HG03060 (cell line): ENCODE measurements at regions not wholly inside any gene's neighbourhood (a gene's known extent, or its start where the extent isn't known, plus 50 kb on each side); places are given as distances from the start of the nearest gene placed in this dataset.

Experiments
- ATAC-seq: cut with Tn5 transposase; IDR thresholded peaks from one replicate; pipeline ENCODE4 v1.9.1; 2021; ENCODE audit warnings: low read depth, moderate number of reproducible peaks; ENCODE audit not compliant: unreplicated experiment

- no peak for ATAC-seq
These were observed 168.2 kb upstream of the DMRTA1 start for GRCh38 chr9:22278426-22278825.

GRCh38 chr9:22279636-22280035 is 167.0 kb upstream of the DMRTA1 start:
- ATAC-seq = no peak

- no peak for ATAC-seq
These were observed 161.6 kb upstream of the DMRTA1 start for GRCh38 chr9:22285066-22285465.

DNA sequence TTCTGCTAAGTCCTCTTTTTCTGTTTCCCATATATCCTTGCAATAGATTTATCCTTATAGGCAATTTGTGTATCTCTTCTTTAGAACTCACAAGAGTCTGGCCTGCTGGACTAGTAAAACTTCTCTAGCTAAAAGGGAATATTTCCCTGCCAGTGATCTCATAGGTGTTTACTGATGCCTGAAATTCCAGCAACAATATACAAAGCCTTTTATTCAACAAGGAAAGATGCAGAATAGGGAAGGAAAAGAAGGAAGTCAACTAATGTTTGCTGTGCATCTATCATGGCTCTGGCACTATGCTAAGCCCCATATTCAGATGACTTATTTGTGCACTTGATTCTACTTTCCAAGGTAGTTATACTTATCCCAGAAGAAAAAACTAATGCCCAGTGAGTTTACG is 160.0 kb upstream of the DMRTA1 start:
- ATAC-seq = no peak

DNA sequence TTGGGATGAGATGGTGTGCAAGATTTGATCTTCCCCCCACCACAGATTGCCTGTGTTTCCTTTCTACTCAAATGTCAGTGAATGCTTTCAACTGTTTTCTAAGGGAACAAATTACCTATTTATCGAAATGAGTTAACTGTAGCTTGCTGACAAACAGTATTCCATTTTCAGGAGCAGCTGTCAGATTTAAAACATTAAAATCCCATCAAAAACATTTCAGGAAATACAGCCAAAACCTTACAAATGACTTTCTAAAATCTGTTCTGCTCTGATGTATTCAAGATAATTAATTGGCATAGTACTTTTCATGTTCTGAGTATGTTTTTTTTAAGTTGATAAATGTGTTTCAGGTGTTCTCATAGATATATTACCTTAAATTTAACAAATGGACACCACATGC is 158.0 kb upstream of the DMRTA1 start:
- no peak for ATAC-seq

DNA sequence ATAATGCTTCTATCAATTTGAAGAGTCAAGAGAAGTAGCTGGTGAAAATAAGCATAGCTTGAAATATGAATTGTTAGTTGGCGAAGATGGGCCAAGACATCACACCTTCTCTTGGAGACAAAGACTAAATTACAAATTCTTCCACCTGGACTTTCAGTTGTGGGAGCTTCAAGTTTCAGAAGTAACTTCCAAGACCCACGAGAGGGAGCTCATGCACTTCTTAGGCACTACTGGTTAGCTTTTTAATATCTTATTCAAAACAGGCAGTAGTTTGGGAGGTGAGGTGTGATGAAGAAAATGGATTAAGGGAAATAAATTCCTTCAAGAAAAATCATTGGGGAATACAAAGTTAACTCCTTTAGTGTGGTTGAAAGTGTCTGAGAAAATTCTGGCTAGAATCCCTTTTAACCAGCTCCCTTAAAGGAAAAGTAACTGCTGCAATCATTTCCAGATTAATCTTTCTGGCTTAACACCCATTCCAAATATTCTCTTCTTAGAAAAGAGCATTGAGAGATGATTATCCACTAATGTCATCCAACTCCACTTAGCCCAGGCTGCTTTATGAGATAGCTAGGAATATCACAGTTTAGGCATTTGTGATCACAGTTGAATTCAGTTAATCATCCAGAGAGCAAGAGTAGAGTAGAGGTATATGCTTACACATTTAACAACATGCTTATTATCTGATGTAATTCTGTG is 139.5 kb upstream of the DMRTA1 start:
- ATAC-seq = no peak

- no peak for ATAC-seq
These were observed 138.4 kb upstream of the DMRTA1 start for GRCh38 chr9:22308177-22308576.

GRCh38 chr9:22316645-22317044 is 130.0 kb upstream of the DMRTA1 start:
- ATAC-seq = no peak

GRCh38 chr9:22331533-22331932 is 115.1 kb upstream of the DMRTA1 start:
- ATAC-seq = no peak

DNA sequence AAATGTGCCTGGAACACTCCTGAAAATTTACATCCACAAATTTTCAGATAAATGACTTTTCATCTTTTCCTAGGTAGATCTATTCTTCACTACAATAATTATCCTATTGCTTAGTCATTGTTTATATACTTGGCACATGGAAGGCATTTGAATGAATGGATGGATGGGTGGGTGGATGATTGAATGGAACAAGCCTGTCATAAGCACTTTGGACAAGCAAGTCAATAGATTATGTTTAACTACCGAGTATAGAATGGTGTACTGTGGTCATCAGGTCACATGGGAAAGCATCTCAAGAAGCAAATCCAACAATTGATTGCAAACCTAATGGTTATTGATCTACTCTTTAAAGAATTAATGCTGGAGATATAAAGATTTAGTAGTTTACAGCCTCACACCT is 114.4 kb upstream of the DMRTA1 start:
- no peak for ATAC-seq

DNA sequence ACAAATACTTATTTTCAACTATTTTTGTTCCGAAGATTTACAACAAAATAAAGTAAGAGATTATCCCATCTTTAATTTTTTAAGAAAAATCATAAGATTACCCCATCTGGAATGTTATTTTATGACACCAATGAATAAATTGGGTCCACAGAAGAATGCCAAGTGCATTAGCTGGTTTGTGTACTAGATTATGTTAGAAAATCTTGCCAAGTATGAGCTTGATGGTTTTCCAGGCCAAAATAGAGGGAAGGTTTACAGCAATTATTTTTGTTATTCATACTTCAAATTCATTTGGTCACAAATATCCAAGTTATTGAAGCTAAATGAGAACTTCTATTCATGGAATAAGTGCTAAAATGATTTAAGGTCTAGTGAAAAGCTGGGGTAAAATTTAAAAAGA is 109.4 kb upstream of the DMRTA1 start:
- no peak for ATAC-seq

DNA sequence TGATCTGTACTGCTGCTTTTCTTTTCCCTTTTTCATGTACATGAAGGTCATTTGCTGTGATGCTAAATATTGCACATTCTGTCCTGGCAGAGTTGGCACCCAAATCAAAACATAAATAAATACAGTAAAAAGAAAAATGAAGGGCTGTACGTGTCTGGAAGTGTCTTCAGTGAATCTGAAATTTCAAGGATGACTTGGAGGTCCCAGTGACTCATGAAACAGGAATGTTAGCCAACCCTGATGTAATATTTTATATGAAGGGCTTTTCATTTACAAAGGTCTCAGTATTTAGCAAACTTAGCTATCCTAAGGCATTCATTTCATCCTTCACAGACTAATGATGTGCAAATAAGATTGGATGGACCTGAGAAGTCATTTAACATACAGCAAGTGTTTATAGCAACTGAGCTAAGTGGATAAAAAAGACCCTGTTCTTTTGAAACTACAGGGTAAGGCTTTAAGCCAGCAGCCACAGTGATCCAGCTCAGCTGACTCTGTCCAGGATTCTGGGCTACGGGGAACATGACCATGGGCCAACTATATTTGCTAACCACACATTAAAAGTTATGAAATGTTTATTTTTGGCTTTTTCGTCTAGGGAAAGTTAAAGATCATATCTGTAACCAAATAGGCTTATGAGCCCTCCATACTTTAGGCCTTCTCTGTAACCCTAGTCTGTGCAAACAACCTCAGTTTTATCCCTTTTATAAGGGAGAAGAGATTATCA is 104.0 kb upstream of the DMRTA1 start:
- no peak for ATAC-seq

DNA sequence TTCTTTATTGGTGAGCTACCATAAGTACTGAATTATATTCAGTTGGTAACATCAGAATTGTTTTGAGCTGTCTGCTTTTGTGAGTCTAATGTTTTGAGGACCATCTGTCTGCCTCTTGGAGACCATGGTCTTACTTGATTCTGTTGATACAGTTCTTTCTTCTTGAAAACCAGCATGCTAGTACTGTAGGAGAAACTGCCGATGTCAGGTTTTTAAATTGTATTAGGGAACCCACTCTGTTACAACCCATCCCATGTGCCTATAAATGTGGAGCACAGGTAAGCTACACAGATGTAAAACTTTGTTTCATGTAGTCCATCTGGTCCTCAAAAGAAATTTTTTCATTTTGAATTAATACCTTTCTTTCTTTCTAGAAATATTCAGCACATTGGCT is 103.4 kb upstream of the DMRTA1 start:
- no peak for ATAC-seq

GRCh38 chr9:22354699-22355384 is 91.8 kb upstream of the DMRTA1 start:
- ATAC-seq = no peak

- no peak for ATAC-seq
These were observed 89.6 kb upstream of the DMRTA1 start for GRCh38 chr9:22356985-22357384.

GRCh38 chr9:22363421-22363887 is 83.2 kb upstream of the DMRTA1 start:
- no peak for ATAC-seq

DNA sequence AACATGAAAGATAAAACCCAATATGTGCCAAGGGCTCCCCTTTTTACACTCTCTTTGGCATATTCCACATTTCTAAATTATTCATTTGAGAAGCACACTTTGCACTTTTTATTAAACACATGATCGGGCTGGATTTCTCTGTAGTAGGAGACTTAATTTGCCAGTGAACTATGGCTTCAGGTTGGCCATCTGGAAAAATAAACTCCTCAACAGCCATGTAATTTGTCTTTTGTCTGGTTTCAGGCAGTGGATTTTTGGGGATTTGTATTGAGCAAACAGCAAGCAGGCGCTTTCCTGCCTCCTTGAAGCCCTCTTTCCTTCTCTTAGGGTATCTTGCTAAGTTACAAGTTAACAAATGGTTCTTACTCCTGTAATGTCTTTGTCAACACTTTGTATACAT is 73.0 kb upstream of the DMRTA1 start:
- no peak for ATAC-seq

DNA sequence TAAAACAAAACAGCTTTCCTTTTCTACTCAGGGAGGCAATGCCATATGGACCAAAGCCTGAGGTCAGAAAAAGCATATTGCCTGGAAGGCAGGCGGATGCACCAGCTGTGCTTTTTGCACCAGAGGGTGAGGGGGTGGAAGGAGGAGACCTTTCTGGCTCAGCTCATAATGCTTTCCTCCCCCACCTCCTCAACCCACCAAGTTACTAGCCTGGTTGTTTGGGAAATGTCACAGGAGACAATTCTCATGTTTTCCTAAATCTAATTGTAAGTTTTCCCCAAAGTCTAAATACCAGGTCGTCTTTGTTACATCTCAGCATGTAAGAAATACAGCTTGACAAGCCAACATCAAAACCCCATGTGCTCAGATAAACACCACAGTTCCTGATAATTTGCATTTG is 72.6 kb upstream of the DMRTA1 start:
- ATAC-seq = no peak

DNA sequence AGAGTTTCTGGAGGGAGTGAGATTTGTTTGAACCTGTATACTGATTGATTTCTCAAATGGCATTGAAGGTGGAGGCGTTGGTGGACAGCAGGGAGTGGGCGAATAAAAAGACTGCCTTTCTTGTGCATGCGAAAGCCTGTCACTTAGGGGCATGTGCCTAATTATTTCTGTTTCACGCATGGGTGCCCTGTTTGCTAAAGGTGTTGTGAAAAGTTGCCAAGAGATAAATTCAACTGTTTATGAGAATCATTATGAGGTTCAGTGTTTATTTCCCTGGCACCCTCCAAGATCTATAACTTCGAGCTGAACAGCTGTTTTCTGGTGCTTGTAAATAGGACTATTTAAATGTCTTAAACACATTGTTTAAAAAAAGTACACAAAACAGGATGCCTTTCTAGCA is 67.4 kb upstream of the DMRTA1 start:
- no peak for ATAC-seq

- no peak for ATAC-seq
These were observed 65.5 kb upstream of the DMRTA1 start for GRCh38 chr9:22381170-22381569.

DNA sequence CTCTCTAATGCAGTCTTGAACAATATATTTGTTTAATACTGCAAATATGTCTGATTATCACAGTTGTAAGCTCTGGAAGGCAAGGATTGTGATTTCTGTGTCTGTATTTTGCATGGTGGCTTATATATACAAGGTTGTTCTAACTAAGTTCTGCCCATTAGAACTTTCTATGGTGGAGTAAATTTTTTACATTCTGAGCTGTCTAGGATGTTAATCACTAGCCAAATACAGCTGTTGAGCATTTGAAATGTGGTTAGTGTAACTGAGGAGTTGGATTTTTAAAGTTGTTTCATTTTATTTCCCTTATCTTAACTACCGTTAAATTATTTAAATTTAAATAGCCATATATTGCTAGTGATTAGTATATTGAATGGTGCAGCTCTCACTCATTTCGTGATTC is 64.3 kb upstream of the DMRTA1 start:
- ATAC-seq = no peak

GRCh38 chr9:22383718-22384117 is 62.9 kb upstream of the DMRTA1 start:
- no peak for ATAC-seq
